ENCODE measurements at regions not wholly inside any gene's neighbourhood (a gene's known extent, or its start where the extent isn't known, plus 50 kb on each side); places are given as distances from the start of the nearest gene placed in this dataset.

DNA sequence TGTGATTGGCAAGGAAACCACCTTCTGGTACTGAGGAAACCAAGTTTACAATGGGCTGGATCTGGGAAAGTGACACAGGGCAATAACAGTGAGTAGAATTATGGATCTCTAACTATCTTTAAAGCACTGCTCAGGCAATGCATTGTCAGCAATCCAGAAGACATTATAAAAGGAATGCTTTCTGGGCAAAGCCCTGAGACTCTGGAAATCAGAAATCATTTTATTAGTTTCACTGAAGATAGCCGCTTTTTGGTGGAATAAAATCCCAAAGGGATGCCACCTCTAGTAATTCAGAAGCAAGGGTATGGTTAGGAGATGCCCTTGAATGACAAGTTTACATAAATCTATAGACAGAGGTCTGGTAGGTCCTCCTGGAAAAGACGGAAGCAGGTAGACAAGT, 211.1 kb downstream of the DMRT2 start:
- TF ChIP-seq CTCF (IDR thresholded peaks at IDR 0.05) (no peak), POLR2A (IDR thresholded peaks at IDR 0.05) (no peak), POLR2AphosphoS5 (IDR thresholded peaks at IDR 0.05) (no peak)
